ENCODE measurements at regions not wholly inside any gene's neighbourhood (a gene's known extent, or its start where the extent isn't known, plus 50 kb on each side); places are given as distances from the start of the nearest gene placed in this dataset.

GRCh38 chr13:59120297-59120843 lies 1043.4 kb downstream of the DIAPH3 start:
- Histone ChIP-seq H3K36me3 (ENCODE audit: low read depth) (no peaks in the 10 kb centered on the region), H3K79me2 (ENCODE audit: low read depth) (no peaks in the 10 kb centered on the region), H2AFZ (no peak overlapping the region), H3K27ac (no peak overlapping the region), H4K20me1 (ENCODE audit: insufficient read depth) (no peaks in the 10 kb centered on the region), H3K9me3 (ENCODE audit: insufficient read depth, low read depth) (no peaks in the 10 kb centered on the region), H3K27me3 (ENCODE audit: insufficient read depth, low read depth) (no peaks in the 10 kb centered on the region), H3F3A (ENCODE audit: insufficient read depth, low read depth) (no peaks in the 10 kb centered on the region), H3K4me3 (no peak overlapping the region), H3K4me1 (replicated peaks; ENCODE audit: insufficient read depth) (no peaks in the 10 kb centered on the region), H3K4me2 (no peak overlapping the region), H3K9me2 (ENCODE audit: insufficient read depth) (no peaks in the 10 kb centered on the region)
- DNase-seq = no peak
- intact Hi-C loops (cut with micrococcal nuclease; ENCODE audit: unreplicated experiment) = no loop called here
- BruUV-seq (replicated peaks) = no TSS peak
- CTCF ChIA-PET = no interaction called here
- POLR2A ChIA-PET (ENCODE audit: unreplicated experiment) = interaction anchor here (0.7 kb wide), 1 partner anchor 8 kb away, joined by 4 read pairs; no protein-coding TSS in a partner anchor
- TF ChIP-seq EZH2 (IDR thresholded peaks at IDR 0.05; ENCODE audit: low read depth) = no peak
- TF ChIP-seq CTCF (conservative IDR thresholded peaks at IDR 0.05) = no peak

GRCh38 chr13:59121507-59121906 lies 1042.2 kb downstream of the DIAPH3 start:
- Histone ChIP-seq H3K27me3 (ENCODE audit: insufficient read depth, low read depth) (no peaks in the 10 kb centered on the region), H3K79me2 (ENCODE audit: low read depth) (no peaks in the 10 kb centered on the region), H3K4me1 (replicated peaks; ENCODE audit: insufficient read depth) (no peaks in the 10 kb centered on the region), H3K36me3 (ENCODE audit: low read depth) (no peaks in the 10 kb centered on the region), H3K4me2 (no peak overlapping the region), H3K27ac (no peak overlapping the region), H3K9me3 (ENCODE audit: insufficient read depth, low read depth) (no peaks in the 10 kb centered on the region), H3K9me2 (ENCODE audit: insufficient read depth) (no peaks in the 10 kb centered on the region), H2AFZ (no peak overlapping the region), H4K20me1 (ENCODE audit: insufficient read depth) (no peaks in the 10 kb centered on the region), H3K4me3 (no peak overlapping the region), H3F3A (ENCODE audit: insufficient read depth, low read depth) (no peaks in the 10 kb centered on the region)
- TF ChIP-seq CTCF (conservative IDR thresholded peaks at IDR 0.05) (no peak), EZH2 (IDR thresholded peaks at IDR 0.05; ENCODE audit: low read depth) (no peak)
- ChIA-PET CTCF (no interaction called here), POLR2A (ENCODE audit: unreplicated experiment) (no interaction called here)
- DNase-seq = no peak
- intact Hi-C loops (cut with micrococcal nuclease; ENCODE audit: unreplicated experiment) = no loop called here
- no TSS peak for BruUV-seq (replicated peaks)

- intact Hi-C loops (cut with micrococcal nuclease; ENCODE audit: unreplicated experiment) = no loop called here
- Histone ChIP-seq H3K27ac (no peak overlapping the region), H3K9me3 (ENCODE audit: insufficient read depth, low read depth) (no peaks in the 10 kb centered on the region), H3K4me2 (no peak overlapping the region), H3K79me2 (ENCODE audit: low read depth) (no peaks in the 10 kb centered on the region), H3F3A (ENCODE audit: insufficient read depth, low read depth) (no peaks in the 10 kb centered on the region), H3K9me2 (ENCODE audit: insufficient read depth) (no peaks in the 10 kb centered on the region), H3K4me3 (no peak overlapping the region), H2AFZ (no peak overlapping the region), H3K4me1 (replicated peaks; ENCODE audit: insufficient read depth) (no peaks in the 10 kb centered on the region), H3K27me3 (ENCODE audit: insufficient read depth, low read depth) (no peaks in the 10 kb centered on the region), H4K20me1 (ENCODE audit: insufficient read depth) (no peaks in the 10 kb centered on the region), H3K36me3 (ENCODE audit: low read depth) (no peaks in the 10 kb centered on the region)
- BruUV-seq (replicated peaks) = no TSS peak
- POLR2A ChIA-PET (ENCODE audit: unreplicated experiment) = no interaction called here
- DNase-seq = no peak
- CTCF ChIA-PET = no interaction called here
- no peak for TF ChIP-seq EZH2 (IDR thresholded peaks at IDR 0.05; ENCODE audit: low read depth)
- no peak for TF ChIP-seq CTCF (conservative IDR thresholded peaks at IDR 0.05)
These were observed 1037.3 kb downstream of the DIAPH3 start for GRCh38 chr13:59126474-59126873.
